ENCODE measurements at regions not wholly inside any gene's neighbourhood (a gene's known extent, or its start where the extent isn't known, plus 50 kb on each side); places are given as distances from the start of the nearest gene placed in this dataset.
"Not testable (repeated sequence)": the region's sequence is repeated elsewhere in the genome, so short reads cannot be mapped to it uniquely, and the experiment has no call there.

DNA sequence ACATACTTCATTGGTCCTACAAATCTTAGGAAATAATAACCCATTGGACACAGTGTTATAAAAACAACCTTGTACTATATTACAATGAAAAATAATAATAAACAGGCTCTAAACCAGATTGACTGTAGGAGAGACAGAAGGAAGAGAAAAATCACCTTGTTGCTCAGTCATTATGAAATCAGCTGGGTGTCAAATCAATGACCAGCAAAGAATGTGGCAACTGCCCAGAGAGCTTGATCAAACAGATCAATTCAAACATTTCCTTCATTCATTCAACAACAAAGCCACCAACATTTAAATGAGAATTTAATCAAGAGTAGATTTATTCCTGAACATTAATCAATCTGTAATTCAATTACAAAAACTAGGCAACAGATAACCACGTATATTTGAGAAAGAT is 671.9 kb upstream of the CHAC2 start:
- DNase-seq: no peak

DNA sequence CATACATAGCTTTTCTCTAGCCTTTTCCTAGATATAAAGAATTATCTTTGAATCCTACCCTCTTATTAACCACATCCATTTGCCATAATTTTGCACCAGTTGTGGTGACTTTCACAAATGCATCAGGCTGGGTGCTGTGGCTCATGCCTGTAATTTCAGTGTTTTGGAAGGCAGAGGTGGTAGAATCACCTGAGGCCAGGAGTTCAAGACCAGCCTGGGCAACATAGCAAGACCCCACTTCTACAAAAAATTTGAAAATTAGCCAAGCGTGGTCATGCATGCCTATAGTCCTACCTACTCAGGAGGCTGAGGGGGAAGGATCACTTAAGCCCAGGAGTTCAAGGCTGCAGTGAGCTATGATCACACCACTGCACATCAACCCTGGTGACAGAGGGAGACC is 672.4 kb upstream of the CHAC2 start:
- no peak for DNase-seq

DNA sequence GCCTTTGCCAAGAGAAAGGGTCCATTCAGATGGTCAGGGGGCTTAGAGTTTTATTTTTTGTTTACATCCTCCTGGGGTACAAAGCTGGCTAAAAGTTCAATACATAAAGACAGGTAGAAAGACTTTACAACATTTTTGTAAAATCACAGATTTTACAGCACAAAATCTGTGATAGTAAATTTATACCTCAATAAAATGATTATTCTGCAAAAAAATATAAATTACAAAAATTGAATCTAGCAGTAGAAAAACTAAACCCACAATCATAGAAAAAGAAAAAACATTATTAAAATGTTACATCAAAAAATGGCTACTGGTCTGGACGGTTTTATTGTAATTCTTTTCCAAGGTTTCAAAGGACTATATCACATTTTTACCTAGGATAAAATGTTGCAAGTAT is 674.2 kb upstream of the CHAC2 start:
- no peak for DNase-seq

- no peak for DNase-seq
Observed at GRCh38 chr2:53091183-53091582, 676.4 kb upstream of the CHAC2 start.

- DNase-seq: no peak
Observed at GRCh38 chr2:53087874-53088461, 679.6 kb upstream of the CHAC2 start.

- DNase-seq: no peak
Observed at GRCh38 chr2:53087262-53087873, 680.2 kb upstream of the CHAC2 start.

GRCh38 chr2:53077413-53077812 is 690.2 kb upstream of the CHAC2 start:
- DNase-seq: no peak

DNA sequence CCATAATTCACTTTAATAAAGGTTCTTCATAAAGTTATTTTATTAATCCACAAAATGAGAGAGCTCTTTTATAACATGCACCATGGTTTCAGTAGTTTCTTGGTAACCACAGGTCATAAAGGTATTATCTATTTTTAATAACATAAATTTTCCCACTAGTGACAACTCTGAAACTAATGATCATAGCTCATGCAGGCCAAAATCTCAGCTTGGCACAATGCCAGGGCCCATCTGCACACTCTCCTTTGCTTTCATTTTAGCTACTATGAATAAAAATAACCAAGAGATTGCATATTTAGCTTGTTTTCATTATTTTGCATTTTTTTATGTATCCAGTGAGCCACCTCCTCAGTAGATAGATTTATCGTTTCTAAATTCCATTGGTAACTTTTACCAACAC is 691.8 kb upstream of the CHAC2 start:
- DNase-seq: no peak

DNA sequence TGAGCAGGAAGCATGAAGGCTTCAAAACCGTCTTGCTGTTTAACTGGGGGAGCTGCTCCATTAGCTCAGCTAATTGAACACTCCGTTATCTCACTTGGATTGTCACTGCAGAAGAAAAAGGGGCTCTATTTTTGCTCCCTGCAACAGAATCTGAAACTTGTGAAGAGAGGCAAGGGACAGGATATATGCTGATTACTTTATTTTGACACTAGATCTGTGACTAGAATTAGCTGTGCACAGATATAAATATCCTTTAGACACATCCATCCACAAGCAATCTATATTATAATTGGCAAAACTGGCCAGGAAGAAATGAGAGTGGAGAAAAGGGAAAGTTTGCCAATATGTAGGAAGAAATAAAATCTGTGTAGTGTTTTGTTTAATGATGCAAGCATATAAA is 700.1 kb upstream of the CHAC2 start:
- DNase-seq: no peak

DNA sequence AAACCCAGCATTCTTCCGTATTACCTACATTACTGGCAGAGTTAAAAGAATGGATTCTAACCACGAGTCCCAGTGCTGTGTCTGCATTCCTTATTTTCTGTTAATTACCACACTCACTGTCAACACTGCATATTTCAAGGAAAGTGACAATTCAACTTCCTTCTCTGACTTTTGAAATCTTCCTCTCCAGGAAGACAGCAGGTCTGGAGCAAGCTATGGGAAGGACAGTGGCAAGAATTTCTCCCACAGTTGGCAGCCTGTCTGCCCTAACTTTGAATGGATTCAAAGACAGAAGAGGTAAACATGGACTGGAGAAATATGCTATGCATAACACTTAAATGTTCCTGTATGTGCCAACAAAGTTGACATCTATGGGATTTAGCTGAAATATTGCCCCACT is 700.5 kb upstream of the CHAC2 start:
- DNase-seq: no peak

DNA sequence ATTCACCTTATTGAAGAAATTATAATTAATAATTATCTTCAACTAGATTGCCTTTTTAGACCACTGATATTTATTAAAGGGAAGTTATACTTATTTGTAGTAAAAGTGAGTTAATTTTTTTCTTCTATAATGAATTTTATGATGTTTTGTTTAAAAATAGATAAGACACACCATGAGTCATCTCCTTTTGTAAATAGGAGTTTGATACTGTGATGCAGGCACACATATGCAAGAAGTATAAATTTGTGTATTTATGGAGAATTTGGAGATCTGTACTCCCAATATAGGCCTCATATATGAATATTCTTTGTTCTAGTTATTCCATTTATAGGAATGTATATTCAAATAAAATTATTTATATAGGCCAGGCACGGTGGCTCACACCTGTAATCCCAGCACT is 703.5 kb upstream of the CHAC2 start:
- DNase-seq: no peak

DNA sequence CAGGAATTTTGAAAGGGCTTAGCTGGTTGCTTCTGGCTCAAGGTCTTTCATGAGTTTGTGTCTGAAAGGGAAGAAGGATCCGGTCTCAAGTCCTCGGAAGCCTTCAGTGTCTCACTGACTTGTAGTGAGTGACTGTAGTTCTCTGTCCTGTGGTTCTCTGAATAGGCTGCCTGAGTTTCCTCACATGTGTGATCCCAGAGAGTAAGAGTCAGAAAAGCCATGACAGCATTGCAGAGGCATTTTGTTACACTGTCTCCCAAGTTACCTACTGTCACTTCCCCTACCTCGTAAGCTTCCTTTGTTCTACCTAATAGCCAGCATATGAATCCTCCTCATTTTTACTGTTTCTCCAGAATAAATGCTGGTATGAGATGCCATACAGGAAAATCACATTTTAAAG is 709.1 kb upstream of the CHAC2 start:
- DNase-seq: no peak

DNA sequence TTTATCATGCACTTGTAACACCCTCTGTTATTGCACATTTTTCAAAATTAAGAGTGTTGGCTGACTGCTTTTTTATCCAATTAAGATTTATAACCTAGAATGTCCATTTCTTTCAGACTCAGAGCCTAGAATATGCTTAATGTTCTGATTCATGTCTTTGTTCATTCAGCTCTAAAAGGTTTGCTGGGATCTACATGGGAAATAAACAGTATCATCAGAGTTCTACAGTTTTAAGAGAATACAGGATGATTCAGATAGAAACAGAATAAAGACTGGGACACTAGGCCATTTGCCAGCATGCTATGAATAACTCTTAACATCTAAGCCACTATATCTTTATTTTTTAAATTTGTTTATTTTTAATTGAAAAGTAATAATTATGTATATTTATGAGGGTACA is 713.7 kb upstream of the CHAC2 start:
- DNase-seq: no peak

GRCh38 chr2:53051157-53051556 is 716.4 kb upstream of the CHAC2 start:
- no peak for DNase-seq

DNA sequence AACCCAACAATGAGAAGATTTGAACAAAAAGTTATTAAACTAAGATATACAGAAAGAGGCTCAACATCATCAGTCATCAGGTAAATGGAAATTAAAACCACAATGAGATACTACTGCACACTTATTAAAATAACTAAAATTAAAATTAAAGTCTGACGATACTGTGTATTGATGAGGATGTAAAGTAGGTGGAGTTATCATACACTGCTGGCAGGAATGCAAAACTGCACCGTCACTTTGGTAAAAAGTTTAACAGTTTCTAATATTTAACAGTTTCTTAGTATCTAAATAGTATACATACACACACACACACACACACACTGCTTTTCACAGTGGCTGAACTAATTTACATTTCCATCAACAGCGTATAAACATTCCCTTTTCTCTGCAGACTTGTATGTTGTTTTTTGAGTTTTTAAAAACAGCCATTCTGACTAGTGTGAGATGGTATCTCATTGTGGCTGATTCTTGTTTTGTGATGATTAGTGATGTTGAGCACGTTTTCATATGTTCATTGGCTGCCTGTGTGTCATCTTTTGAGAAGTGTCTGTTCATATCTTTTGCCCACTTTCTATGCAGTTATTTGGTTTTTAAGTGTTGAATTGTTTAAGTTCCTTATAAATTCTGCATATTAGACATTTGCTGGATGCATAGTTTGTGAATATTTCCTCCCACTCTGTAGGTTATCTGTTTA is 726.9 kb upstream of the CHAC2 start:
- no peak for DNase-seq

GRCh38 chr2:53036196-53036595 is 731.4 kb upstream of the CHAC2 start:
- no peak for DNase-seq

DNA sequence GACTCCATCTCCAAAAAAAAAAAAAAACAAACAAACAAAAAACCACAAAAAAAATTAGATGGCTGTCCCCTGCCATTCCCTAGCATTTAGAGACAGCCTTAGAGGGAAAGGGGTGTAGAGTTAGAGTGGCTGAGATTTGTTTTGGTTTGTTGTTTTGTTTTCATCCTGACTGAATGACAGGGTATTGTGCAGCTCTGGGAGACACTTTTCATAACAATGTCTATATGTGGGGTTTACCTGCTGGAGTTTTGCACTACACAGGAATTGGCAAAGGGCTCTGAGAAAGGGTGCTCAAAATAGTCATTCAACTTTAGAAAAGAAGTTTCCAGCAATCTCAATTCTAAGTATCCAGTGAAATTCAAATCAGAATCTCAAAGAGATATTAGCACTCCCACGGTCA is 732.5 kb upstream of the CHAC2 start:
- no peak for DNase-seq

- DNase-seq: no peak
Observed at GRCh38 chr2:53033411-53033810, 734.2 kb upstream of the CHAC2 start.

DNA sequence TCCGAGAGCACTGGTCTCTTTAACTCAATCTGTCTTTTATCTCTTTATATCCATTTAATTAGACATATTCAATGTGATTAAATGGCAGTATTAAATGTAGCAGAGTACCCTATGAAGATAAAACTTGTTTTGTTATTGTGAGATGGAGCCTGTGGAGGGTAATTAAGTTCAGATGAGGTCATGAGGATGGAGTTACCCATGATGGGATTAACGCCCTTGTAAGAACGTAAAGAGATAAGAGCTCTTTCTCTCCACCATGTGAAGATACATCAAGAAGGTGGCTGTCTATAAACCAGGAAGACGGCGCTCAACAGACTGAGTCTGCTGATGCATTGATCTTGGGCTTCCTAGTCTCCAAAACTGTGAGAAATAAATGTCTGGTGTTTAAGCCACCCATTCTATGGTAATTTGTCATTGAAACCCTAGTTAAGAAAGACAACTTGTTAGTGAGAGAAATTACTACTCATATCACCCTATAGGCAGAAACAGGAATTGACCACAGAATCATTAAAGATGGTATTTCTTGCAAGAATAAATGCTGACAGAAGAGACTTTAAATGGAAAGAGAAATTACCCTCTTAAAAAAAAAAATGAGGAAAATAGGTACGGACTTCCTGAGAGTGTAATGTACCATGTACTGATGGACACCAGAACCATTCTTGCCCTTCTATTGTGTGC is 738.7 kb upstream of the CHAC2 start:
- DNase-seq: no peak

DNA sequence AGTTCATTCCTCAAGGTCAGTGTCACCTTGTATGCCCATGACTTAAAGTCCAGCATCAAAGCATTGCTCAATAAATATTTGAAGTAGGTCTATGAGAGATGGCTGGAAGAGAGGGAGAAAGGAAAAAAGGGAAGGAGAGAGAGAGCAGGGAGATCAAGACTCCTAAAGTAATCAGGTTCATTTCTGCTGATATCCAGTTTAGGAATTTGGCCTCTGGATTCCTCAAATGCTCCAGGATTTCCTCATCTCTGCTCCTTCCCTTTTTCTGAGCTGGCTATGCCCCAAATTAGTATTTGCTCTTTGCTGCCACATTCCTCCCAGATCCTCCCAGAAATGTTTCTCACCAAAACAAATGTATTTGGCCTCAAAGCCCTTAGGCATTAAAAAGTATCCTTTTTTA is 739.4 kb upstream of the CHAC2 start:
- no peak for DNase-seq

DNA sequence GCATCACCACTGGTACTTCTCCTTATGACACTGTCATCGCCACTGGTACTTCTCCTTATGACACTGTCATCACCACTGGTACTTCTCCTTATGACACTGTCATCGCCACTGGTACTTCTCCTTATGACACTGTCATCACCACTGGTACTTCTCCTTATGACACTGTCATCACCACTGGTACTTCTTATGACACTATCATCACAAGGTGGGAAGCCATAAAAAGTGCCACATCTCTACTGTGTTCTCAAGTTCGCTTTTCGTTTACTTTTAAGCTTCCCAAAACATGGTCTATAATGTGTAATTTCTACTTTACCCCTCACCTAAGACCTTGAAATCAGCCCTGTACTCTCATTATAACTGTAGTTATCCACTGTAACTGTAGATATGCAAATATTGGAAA is 745.4 kb upstream of the CHAC2 start:
- not testable (repeated sequence) for DNase-seq

GRCh38 chr2:53021828-53022227 is 745.8 kb upstream of the CHAC2 start:
- DNase-seq: no peak

GRCh38 chr2:53021292-53021691 is 746.3 kb upstream of the CHAC2 start:
- no peak for DNase-seq

DNA sequence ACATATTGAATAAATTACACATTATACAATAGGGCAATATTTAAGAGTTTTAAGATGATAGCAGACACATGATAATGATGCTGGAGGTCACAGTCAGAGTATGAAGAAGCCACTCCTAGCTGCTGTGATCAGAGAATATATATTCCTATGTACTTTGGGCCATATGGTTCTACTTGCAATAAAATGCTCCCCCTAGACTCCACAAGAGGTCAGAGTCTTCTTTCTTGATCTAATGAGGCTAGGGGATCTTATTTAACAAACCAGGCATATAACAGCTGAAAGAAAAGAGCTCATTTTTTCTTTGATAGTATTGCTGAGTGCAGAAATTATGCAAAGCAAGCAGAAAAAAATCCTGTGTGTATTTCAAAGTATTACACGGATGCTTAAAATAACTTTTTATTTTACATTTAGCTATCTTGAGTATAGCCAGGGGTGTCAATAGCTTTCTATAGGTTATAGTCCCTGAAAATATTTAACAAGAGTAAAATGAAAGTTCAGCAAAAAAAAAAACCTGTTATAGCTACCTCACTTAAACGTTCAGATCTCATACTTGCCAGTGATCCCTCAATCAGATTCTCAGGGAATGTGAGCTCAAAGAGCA is 748.7 kb upstream of the CHAC2 start:
- no peak for DNase-seq

Data from NCI-H774 (cell line).